SIG-M5 treated with dmso at 0.1 percent for 504 hours (cell line): ENCODE measurements at regions not wholly inside any gene's neighbourhood (a gene's known extent, or its start where the extent isn't known, plus 50 kb on each side); places are given as distances from the start of the nearest gene placed in this dataset.
"Not testable (repeated sequence)": the region's sequence is repeated elsewhere in the genome, so short reads cannot be mapped to it uniquely, and the experiment has no call there.

Source experiments
- DNase-seq: peaks from one replicate; lab custom pipeline; 2025; ENCODE audit not compliant: unreplicated experiment; lab: John Stamatoyannopoulos, UW

DNA sequence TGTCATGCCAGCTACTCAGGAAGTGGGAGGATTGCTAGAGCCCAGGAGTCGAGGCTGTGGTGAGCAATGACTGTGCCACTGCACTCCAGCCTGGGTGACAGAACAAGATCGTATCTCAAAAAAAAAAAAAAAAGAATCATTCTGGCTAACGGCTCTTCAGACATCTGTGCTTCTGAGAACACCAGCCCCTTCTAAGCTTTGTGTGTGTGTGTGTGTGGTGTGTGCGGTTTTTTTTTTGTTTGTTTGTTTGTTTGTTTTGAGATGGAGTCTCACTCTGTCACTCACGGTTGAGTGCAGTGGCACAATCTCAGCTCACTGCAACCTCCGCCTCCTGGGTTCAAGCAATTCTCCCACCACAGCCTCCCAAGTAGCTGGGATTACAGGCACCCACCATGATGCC lies 79.4 kb upstream of the DRD5 start:
- not testable (repeated sequence) for DNase-seq

- DNase-seq: not testable (repeated sequence)
These were observed 78.7 kb upstream of the DRD5 start for GRCh38 chr4:9702696-9703095.

GRCh38 chr4:9703391-9703790 lies 78.0 kb upstream of the DRD5 start:
- peak; percentile 57 for DNase-seq

- not testable (repeated sequence) for DNase-seq
These were observed 77.3 kb upstream of the DRD5 start for GRCh38 chr4:9704126-9704525.

GRCh38 chr4:9704551-9705332 lies 76.7 kb upstream of the DRD5 start:
- no peak for DNase-seq

DNA sequence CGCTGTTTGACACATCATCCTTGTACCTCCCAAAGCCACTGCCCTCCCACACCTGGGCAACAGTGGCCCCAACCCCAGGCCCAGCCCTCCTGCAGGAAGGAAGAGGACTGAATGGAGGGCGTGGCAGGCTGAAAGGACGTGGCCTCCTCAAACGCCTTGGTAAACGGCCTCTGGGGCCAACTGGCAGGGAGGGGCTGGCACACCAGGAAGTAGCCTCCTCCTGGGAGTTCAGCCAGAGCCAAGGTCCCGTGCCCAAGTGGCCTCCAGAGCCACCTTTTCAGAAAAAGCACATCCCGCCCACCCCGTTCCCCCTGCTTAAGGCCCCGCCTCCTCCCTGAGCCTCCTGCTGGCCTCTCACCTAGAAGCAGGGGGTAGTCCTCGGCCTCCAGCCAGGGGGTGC lies 74.2 kb upstream of the DRD5 start:
- DNase-seq: not testable (repeated sequence)

DNA sequence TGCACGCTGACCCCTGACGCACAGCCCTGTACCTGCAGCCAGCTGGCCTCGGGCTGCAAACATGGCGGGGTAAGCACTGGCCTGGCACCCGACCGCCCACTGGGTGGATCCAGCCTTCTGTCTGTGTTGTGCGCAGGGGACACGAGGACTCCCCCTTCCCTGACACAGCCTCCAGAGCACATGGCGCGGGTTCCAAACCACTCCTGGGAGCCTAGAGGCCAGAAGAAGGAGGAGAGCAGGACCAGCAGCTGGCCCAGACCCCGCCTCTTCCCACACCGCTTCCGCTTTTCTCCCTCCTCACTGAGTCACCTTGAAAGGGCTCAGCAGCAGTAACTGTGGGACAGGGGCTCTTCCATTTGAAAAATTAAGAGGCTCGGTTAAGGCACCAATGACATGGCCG lies 73.5 kb upstream of the DRD5 start:
- not testable (repeated sequence) for DNase-seq

DNA sequence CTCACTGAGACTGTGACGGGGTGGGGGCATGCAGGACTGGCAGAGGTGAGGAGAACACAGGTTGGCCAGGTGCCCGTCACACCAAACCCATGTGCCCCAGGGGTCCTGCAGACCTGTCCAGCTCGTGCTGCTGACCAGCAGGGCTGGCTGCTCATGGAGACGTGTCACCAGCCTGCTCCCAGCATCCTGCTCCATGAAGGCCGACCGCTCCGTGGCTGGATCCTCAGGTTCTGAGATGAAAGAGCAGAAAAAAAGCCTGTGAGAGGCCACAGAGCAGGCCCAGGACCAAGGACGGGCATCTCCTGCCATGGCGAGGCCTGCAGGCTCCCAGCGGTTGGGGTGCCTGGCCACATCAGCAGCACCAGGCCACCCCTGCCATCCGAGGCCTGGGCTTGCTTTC lies 71.7 kb upstream of the DRD5 start:
- no peak for DNase-seq

GRCh38 chr4:9715271-9715670 lies 66.2 kb upstream of the DRD5 start:
- DNase-seq: not testable (repeated sequence)

DNA sequence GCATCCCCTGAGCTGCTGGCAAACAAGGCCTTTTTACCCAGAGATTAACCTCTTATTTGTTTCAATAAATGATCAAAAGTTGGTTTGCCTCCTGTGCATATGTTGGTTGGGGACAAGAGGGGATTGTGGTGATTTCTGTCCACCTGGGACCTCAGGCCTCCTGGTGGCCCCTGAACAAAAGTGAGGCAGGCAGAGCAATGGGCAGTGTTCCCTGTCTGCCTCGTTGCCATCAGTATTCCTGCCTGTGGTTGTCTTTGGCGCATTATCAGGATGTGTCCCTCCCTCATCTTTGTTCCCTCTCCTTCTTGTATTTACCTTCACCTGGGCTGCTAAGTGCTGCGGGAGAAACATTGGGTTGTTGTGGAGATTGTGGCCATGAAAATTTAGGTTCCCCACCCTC lies 65.3 kb upstream of the DRD5 start:
- DNase-seq: no peak

- not testable (repeated sequence) for DNase-seq
These were observed 63.0 kb upstream of the DRD5 start for GRCh38 chr4:9718246-9718939.

- DNase-seq: not testable (repeated sequence)
These were observed 59.3 kb upstream of the DRD5 start for GRCh38 chr4:9722131-9722530.
